Endothelial cell of umbilical vein (primary cell): ENCODE measurements at regions not wholly inside any gene's neighbourhood (a gene's known extent, or its start where the extent isn't known, plus 50 kb on each side); places are given as distances from the start of the nearest gene placed in this dataset.

ENCODE experiments used
- CTCF ChIP-seq, 2 donors: IDR thresholded peaks; 1 replicate in 1 of 2; 2 replicates in 1 of 2; pipeline ENCODE4 v1.5.1; 2011; ENCODE audit warnings: low read length in 2 of 2, mild to moderate bottlenecking in 2 of 2, moderate library complexity in 2 of 2, control low read depth in 1 of 2, inconsistent platforms in 1 of 2, low read depth in 1 of 2; ENCODE audit not compliant: insufficient read depth in 1 of 2; ENCODE audit errors: extremely low read depth in 1 of 2
- POLR2A ChIP-seq: IDR thresholded peaks from 2 replicates; pipeline ENCODE4 v1.6.1; 2012; ENCODE audit warnings: low read depth, mild to moderate bottlenecking, control low read depth, low read length
- POLR2AphosphoS5 ChIP-seq: IDR thresholded peaks from 2 replicates; pipeline ENCODE4 v1.6.1; 2012; ENCODE audit warnings: low read depth, mild to moderate bottlenecking, control low read depth, low read length, moderate library complexity; ENCODE audit not compliant: insufficient read depth

- no peak for TF ChIP-seq CTCF (IDR thresholded peaks at IDR 0.05; ENCODE audit: extremely low read depth in 1 of 2, insufficient read depth in 1 of 2, low read depth in 1 of 2, low read length in 2 of 2)
- TF ChIP-seq POLR2AphosphoS5 = no peak
- no peak for TF ChIP-seq POLR2A
Measured at GRCh38 chr12:28807535-28807934, 341.5 kb upstream of the FAR2 start.
